GM19438 (cell line): ENCODE measurements at regions not wholly inside any gene's neighbourhood (a gene's known extent, or its start where the extent isn't known, plus 50 kb on each side); places are given as distances from the start of the nearest gene placed in this dataset.

Experiments used
- ATAC-seq: cut with Tn5 transposase; IDR thresholded peaks from one replicate; pipeline ENCODE4 v1.9.1; 2021; ENCODE audit warnings: low read depth; ENCODE audit not compliant: unreplicated experiment

- no peak for ATAC-seq
These were observed 230.0 kb upstream of the MTNR1B start for GRCh38 chr11:92739491-92739890.

DNA sequence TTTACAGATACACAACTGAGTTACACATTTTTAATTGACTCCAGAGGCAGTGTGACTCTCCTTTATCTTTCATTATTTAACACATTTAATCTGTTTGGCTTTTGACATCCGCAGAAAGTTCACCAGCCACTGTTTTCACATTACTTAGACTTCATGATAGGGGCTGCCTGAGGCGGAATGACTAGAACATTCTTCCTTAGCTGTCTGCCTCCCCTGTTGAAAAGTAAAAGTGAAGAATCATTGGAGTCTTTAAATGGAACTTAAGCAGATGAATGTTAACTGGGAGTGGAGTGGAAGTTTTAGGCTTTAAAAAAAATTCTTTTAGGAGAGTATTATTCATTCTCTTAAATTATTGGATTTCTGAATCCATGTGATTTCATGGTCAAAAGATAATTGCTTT, 229.2 kb upstream of the MTNR1B start:
- ATAC-seq = no peak

DNA sequence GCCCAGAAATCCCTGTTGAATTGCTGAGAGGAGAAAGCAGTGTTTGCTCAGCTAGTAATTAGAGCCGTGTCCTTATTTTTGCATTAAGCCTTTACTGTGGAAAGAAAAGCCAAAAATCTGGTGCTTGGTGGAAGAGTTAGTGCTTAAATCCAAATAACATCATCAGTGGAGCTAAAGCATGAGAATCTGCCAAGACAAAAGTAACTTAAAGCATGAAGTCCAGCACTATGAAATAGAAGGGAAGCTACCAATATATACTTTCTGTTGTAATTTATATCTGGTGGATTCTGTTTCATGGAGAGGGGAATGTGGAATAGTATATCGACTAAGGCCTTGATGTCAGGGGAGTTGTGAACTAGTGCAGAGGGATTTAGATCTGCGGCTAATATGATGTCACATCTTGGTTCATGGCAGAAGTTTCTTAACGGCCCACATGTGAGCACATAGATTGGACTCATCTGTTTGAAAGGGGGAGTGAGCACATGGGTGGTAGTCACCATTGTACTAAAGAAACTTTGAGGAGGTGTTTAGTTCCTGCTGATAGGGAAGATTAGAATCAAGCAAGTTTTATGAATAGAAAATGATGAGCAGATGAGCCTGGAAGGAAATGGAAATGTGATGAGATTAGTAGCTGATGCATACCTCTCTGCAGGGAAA, 224.4 kb upstream of the MTNR1B start:
- ATAC-seq = no peak

GRCh38 chr11:92750794-92751193, 218.7 kb upstream of the MTNR1B start:
- ATAC-seq = no peak

GRCh38 chr11:92751594-92751993, 217.9 kb upstream of the MTNR1B start:
- no peak for ATAC-seq

- no peak for ATAC-seq
These were observed 217.3 kb upstream of the MTNR1B start for GRCh38 chr11:92752122-92752521.

DNA sequence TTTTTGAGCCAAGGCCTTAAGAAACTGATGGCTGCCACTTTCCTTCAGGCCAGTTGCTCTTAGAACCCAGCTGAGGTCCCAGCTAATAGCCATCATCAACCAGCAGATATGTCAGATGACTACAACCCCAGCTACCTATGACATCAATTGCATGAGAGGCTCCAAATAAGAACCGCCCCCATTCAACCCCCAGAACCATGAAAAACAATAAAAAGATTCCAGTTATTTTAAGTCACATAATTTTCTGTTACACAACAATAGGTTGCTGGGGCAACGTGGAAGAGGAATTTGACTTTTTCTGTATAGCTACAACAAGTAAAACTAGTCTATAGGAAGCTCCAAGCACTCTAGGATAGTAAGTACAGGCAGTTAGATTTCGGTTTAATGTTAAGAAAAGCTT, 216.3 kb upstream of the MTNR1B start:
- ATAC-seq = no peak

DNA sequence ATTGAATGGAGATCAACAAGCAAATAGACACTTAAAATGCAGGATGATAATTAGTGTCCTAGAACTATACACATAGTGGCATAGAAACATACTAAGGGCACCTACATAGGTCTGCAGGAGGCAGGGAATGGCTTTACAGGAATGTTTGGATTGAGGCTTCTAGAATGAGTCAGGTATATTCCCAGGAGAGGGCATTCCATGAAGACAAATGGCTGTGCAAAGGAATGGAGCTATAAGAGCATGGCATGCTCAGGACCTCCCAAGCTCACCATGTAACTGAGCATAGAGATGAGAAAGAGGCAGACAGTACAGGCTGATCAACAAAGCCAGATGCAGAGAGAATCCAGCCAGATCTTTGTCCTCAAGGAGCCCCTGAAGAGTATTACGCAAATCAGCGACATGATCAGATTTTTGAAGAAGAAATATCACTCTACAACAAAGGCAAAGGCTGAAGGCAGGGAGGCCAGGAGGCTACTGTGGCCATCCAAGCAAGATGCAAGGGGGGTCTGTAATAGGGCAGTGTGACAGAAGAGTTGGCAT, 211.1 kb upstream of the MTNR1B start:
- ATAC-seq = no peak

GRCh38 chr11:92759571-92760214, 209.8 kb upstream of the MTNR1B start:
- ATAC-seq = no peak

GRCh38 chr11:92762121-92762540, 207.3 kb upstream of the MTNR1B start:
- ATAC-seq = no peak

- ATAC-seq = no peak
These were observed 206.1 kb upstream of the MTNR1B start for GRCh38 chr11:92763336-92763735.

GRCh38 chr11:92764128-92764527, 205.3 kb upstream of the MTNR1B start:
- ATAC-seq = no peak

- ATAC-seq = no peak
These were observed 204.2 kb upstream of the MTNR1B start for GRCh38 chr11:92765082-92765840.

GRCh38 chr11:92765965-92766371, 203.5 kb upstream of the MTNR1B start:
- peak; percentile 48 for ATAC-seq

DNA sequence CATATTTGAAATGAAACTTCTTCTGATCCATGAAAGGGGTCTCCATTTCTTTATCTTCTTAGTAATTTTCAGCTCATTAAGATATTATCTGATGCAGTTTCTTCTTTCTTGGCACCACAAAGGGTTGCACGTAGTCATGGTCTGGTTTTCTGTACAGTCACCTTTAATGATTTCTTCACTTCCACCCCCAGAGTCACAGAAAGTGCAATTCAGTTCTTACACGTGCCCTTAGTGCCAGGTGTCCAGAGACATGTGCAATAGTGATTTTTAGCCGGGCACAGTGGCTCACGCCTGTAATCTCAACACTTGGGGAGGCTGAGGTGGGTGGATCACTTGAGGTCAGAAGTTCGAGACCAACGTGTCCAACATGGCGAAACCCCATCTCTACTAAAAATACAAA, 202.8 kb upstream of the MTNR1B start:
- no peak for ATAC-seq

DNA sequence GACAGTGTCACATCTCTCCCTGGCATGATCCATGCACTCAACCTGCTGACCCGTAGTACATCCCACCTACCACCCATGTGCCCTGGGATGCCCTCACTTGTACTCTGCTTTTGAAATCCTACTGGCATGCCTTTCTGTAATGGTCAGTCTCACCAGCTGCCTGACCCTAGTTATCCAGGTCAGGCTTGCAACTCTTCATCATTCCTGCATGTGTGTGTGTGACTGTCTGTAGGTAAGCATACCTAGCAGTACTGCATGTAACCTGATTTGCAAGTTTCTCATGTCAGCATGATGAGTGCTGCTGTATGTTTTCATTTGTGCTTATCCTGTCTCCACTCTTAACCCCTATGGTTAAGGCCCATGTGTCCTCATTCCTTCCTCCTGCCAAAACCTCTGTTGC, 202.0 kb upstream of the MTNR1B start:
- no peak for ATAC-seq

GRCh38 chr11:92768121-92768840, 201.2 kb upstream of the MTNR1B start:
- no peak for ATAC-seq

GRCh38 chr11:92769112-92769511, 200.3 kb upstream of the MTNR1B start:
- ATAC-seq = no peak

DNA sequence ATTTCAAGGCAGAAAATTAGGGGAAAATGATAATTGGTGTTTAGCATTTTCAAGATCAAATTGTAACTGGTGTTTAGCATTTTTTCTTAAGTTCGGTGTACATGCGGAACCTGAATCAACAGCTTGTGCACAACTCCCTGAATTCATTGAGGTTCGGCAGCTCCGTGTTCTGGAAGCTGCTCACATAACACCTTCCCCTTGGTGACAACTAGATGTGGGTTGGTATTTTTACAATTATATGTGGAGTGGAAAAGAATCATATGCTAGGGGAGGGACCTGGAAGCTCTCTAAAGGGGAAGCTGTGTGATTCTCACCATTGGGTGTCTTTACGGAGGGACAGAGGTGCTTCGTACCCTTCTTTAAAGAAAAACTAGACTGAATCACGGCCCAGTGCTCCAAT, 199.0 kb upstream of the MTNR1B start:
- no peak for ATAC-seq

GRCh38 chr11:92770981-92771380, 198.5 kb upstream of the MTNR1B start:
- ATAC-seq = peak; percentile 53

- no peak for ATAC-seq
These were observed 197.8 kb upstream of the MTNR1B start for GRCh38 chr11:92771701-92772100.
